ENCODE measurements at regions not wholly inside any gene's neighbourhood (a gene's known extent, or its start where the extent isn't known, plus 50 kb on each side); places are given as distances from the start of the nearest gene placed in this dataset.

- Histone ChIP-seq H2AFZ (ENCODE audit: insufficient read depth, low read depth, low read length, poor library complexity, severe bottlenecking) (no peak overlapping the region), H3K27ac (ENCODE audit: low read depth in 1 of 2, low read length in 2 of 2) (no peak overlapping the region), H3K9me3 (replicated peaks in 1 of 2; ENCODE audit: control insufficient read depth in 1 of 2, insufficient read depth in 1 of 2, low read length in 2 of 2) (no peaks in the 10 kb centered on the region), H3K4me2 (replicated peaks; ENCODE audit: extremely low read depth, low read length, poor library complexity, severe bottlenecking) (no peak overlapping the region), H3K27me3 (ENCODE audit: control insufficient read depth in 2 of 2, insufficient read depth in 2 of 2, low read length in 2 of 2) (no peaks in the 10 kb centered on the region), H3K79me2 (ENCODE audit: insufficient read depth, low read length) (no peaks in the 10 kb centered on the region), H4K20me1 (ENCODE audit: insufficient read depth, low read length) (no peaks in the 10 kb centered on the region), H3K4me3 (replicated peaks in 1 of 3; ENCODE audit: low read depth in 2 of 3, low read length in 3 of 3) (no peak overlapping the region), H3K36me3 (replicated peaks in 1 of 2; ENCODE audit: control insufficient read depth in 1 of 2, insufficient read depth in 2 of 2, low read length in 2 of 2) (no peaks in the 10 kb centered on the region), H3K9ac (ENCODE audit: insufficient read depth, low read length, poor library complexity, severe bottlenecking) (no peak overlapping the region), H3K4me1 (ENCODE audit: control insufficient read depth in 1 of 2, insufficient read depth in 2 of 2, low read length in 2 of 2) (no peaks in the 10 kb centered on the region)
- Mint-ChIP-seq H3K4me3 (no peak overlapping the region), H3K27ac (no peak overlapping the region), H3K36me3 (no peaks in the 10 kb centered on the region), H3K4me1 (no peaks in the 10 kb centered on the region), H3K9me3 (no peaks in the 10 kb centered on the region), H3K27me3 (ENCODE audit: low read depth in 3 of 3) (peaks cover 0 to 9% (median 0%) of the 10 kb centered on the region in 3 donors)
- no peak for DNase-seq
- intact Hi-C loops (cut with micrococcal nuclease), result no loop called here
- no CpG with 5 or more reads among the region's 2 CpGs for WGBS (ENCODE audit: insufficient coverage)
- no peak for TF ChIP-seq CTCF (IDR thresholded peaks at IDR 0.05)
These were observed 112.8 kb downstream of the LUZP4 start for GRCh38 chrX:115402299-115402698.

- no peak for TF ChIP-seq CTCF (IDR thresholded peaks at IDR 0.05)
- peaks cover 0 to 4% (median under 1%) of the 10 kb centered on the region in 3 donors for H3K27me3 Mint-ChIP-seq (ENCODE audit: low read depth in 3 of 3)
- H3K9me3 Mint-ChIP-seq, result peaks cover 0 to 2% (median 0%) of the 10 kb centered on the region in 7 donors
- no peak overlapping the region for H3K27ac Mint-ChIP-seq
- H3K4me2 ChIP-seq (replicated peaks; ENCODE audit: extremely low read depth, low read length, poor library complexity, severe bottlenecking), result no peak overlapping the region
- H3K27me3 ChIP-seq (ENCODE audit: control insufficient read depth in 2 of 2, insufficient read depth in 2 of 2, low read length in 2 of 2), result peaks cover 0 to 3% of the 10 kb centered on the region in 2 donors
- no CpG with 5 or more reads among the region's 2 CpGs for WGBS (ENCODE audit: insufficient coverage)
- no peaks in the 10 kb centered on the region for H3K36me3 Mint-ChIP-seq
- H3K36me3 ChIP-seq (replicated peaks in 1 of 2; ENCODE audit: control insufficient read depth in 1 of 2, insufficient read depth in 2 of 2, low read length in 2 of 2), result no peaks in the 10 kb centered on the region
- H3K4me3 Mint-ChIP-seq, result no peak overlapping the region
- H3K27ac ChIP-seq (ENCODE audit: low read depth in 1 of 2, low read length in 2 of 2), result no peak overlapping the region
- no peaks in the 10 kb centered on the region for H3K4me1 ChIP-seq (ENCODE audit: control insufficient read depth in 1 of 2, insufficient read depth in 2 of 2, low read length in 2 of 2)
- H4K20me1 ChIP-seq (ENCODE audit: insufficient read depth, low read length), result no peaks in the 10 kb centered on the region
- no peak overlapping the region for H2AFZ ChIP-seq (ENCODE audit: insufficient read depth, low read depth, low read length, poor library complexity, severe bottlenecking)
- no peaks in the 10 kb centered on the region for H3K79me2 ChIP-seq (ENCODE audit: insufficient read depth, low read length)
- no peak overlapping the region for H3K9ac ChIP-seq (ENCODE audit: insufficient read depth, low read length, poor library complexity, severe bottlenecking)
- intact Hi-C loops (cut with micrococcal nuclease), result no loop called here
- no peak for DNase-seq
- no peaks in the 10 kb centered on the region for H3K4me1 Mint-ChIP-seq
- H3K9me3 ChIP-seq (replicated peaks in 1 of 2; ENCODE audit: control insufficient read depth in 1 of 2, insufficient read depth in 1 of 2, low read length in 2 of 2), result no peaks in the 10 kb centered on the region
- no peak overlapping the region for H3K4me3 ChIP-seq (replicated peaks in 1 of 3; ENCODE audit: low read depth in 2 of 3, low read length in 3 of 3)
These were observed 119.4 kb downstream of the LUZP4 start for GRCh38 chrX:115408771-115409400.

All from CD14-positive monocyte (primary cell).